ENCODE measurements at regions not wholly inside any gene's neighbourhood (a gene's known extent, or its start where the extent isn't known, plus 50 kb on each side); places are given as distances from the start of the nearest gene placed in this dataset.

- intact Hi-C loops (cut with micrococcal nuclease) = no loop called here
- ATAC-seq (no peak), DNase-seq (no peak)
Measured at GRCh38 chr3:117595615-117596014, 886.0 kb downstream of the TUSC7 start.

GRCh38 chr3:117596503-117596902, 886.9 kb downstream of the TUSC7 start:
- DNase-seq (no peak), ATAC-seq (no peak)
- intact Hi-C loops (cut with micrococcal nuclease) = no loop called here

DNA sequence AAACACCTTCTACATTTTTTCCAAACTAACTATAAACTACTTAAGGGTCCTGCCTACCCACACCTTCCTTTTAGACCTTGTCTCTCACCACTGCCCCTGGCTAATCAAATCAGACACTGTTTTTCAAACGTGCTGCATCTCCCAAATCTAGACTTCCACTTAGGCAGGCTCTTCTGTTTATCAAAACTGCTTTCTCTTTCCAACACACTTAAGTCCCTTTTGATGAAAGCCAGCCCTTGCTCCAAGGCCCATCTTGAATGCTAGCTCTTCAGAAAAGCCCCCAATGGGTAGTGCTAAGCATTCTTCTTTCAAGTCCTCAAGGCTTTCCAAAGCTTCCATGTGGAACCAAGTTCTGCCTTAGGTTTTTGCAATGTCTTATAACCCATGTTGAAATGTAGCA, 888.3 kb downstream of the TUSC7 start:
- ATAC-seq = no peak
- intact Hi-C loops (cut with micrococcal nuclease) = no loop called here

GRCh38 chr3:117600112-117600511, 890.5 kb downstream of the TUSC7 start:
- DNase-seq (no peak), ATAC-seq (no peak)
- intact Hi-C loops (cut with micrococcal nuclease) = no loop called here

More for the DNA sequence above, 888.3 kb downstream of the TUSC7 start:
- no peak for DNase-seq

- no peak for DNase-seq
- no peak for ATAC-seq
- intact Hi-C loops (cut with micrococcal nuclease) = no loop called here
Measured at GRCh38 chr3:117600666-117601065, 891.1 kb downstream of the TUSC7 start.

DNA sequence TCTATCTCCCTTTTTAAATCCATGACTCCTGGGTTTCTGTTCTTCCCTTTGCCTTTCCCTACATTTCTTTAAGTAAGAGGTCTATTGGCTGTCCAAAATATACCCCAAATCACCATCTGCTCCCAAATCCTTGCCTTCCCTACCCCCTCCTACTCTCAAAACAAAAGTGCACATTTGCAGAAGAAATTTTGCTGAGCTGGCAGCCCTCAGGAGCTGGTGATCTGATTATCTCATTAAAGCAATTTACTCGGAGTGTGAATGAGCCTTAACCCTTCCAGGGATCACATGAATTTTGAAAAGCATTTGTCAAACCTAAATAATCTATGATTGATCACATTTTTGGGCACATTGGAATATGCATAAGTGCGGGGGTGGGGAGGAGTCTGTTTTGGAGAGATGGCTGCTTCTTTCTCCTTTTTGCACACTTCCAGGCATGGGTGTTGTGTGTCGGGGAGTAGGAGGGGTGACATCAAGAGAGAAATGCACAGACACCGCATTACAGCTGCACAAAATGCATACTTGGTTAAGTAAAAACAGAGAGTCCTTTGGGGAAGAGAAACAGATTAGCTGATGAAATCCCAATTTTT, 892.6 kb downstream of the TUSC7 start:
- no peak for ATAC-seq

GRCh38 chr3:117603097-117603496, 893.5 kb downstream of the TUSC7 start:
- ATAC-seq (no peak), DNase-seq (no peak)
- intact Hi-C loops (cut with micrococcal nuclease) = no loop called here

More for the DNA sequence above, 892.6 kb downstream of the TUSC7 start:
- intact Hi-C loops (cut with micrococcal nuclease) = no loop called here
- DNase-seq = no peak

DNA sequence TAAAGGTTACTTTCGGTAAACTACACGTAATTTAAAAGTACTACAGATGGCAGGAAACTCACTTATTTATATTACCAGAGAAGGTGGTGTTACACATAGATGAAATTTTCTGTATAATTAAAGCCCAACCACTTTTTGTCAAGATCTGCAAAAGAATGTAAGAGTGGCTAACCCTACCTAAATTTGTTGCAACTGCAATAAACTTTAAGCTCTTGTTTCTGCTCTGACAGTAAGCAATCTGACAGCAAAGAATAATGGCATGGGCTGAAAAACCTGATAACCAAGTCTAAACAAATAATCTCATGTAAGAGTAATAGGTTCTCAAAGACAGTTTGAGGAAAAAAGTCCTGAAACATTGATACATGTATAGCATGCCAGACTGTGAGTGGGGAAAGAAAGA, 897.3 kb downstream of the TUSC7 start:
- ATAC-seq (no peak), DNase-seq (no peak)
- intact Hi-C loops (cut with micrococcal nuclease) = no loop called here

- intact Hi-C loops (cut with micrococcal nuclease) = no loop called here
- ATAC-seq = no peak
- no peak for DNase-seq
Measured at GRCh38 chr3:117609330-117609729, 899.8 kb downstream of the TUSC7 start.

GRCh38 chr3:117610156-117610555, 900.6 kb downstream of the TUSC7 start:
- no peak for ATAC-seq
- no peak for DNase-seq
- intact Hi-C loops (cut with micrococcal nuclease) = no loop called here

GRCh38 chr3:117611211-117611610, 901.6 kb downstream of the TUSC7 start:
- ATAC-seq = no peak
- intact Hi-C loops (cut with micrococcal nuclease) = no loop called here

GRCh38 chr3:117616227-117616626, 906.6 kb downstream of the TUSC7 start:
- ATAC-seq (no peak), DNase-seq (no peak)
- intact Hi-C loops (cut with micrococcal nuclease) = no loop called here

More at GRCh38 chr3:117611211-117611610, 901.6 kb downstream of the TUSC7 start:
- DNase-seq = no peak

DNA sequence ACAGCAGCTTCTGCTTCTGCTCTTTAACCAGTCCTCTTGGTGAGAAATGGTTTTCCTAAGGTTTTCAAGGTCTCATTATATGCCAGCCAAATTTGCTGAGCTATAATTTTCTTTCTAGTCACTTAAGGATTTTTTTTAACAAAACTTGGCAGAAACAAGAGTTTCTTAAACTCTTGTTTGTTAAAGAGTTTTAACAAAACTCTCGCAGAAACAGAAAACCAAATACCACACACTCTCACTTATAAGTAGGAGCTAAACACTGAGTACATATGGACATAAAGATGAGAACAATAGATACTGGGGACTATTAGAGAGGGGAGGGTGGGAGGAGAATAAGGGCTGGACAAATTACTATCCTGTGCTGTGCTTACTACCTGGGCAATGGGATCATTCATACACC, 908.3 kb downstream of the TUSC7 start:
- ATAC-seq = no peak
- intact Hi-C loops (cut with micrococcal nuclease) = no loop called here
- DNase-seq = no peak

- intact Hi-C loops (cut with micrococcal nuclease) = no loop called here
- DNase-seq = no peak
- no peak for ATAC-seq
Measured at GRCh38 chr3:117618462-117618861, 908.9 kb downstream of the TUSC7 start.

GRCh38 chr3:117619805-117620204, 910.2 kb downstream of the TUSC7 start:
- DNase-seq = no peak
- intact Hi-C loops (cut with micrococcal nuclease) = no loop called here
- no peak for ATAC-seq

DNA sequence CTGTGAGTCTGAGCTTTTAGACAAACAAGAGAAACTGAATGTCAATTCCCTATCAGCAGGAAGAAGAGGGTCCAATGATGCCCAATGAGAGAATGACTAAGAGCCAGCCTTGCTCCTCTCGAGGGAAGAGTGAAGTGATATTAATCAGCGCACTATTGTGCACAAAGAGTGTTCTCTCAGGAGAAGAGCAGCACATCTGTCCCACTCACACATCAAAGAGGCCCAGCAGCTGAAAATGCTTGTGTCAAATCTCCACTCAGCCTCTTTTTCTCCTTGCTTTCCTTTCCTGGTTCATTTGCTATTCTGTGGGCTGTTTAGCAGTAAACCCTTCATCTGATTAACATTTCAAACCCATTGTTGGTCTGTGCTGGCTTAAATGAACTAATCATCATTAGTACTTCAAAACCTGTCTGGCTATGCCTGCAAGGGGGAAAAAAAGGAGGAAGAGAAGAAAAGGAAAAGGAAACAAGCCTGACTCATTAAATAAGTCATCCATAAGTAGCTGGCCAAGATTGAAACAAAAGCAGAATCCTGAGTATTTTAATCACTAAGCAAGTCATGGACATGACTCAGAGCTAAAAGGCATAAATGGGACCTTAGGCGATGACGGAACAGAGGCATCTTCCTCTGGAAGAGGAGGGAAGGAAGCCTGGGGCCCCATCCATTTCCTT, 912.7 kb downstream of the TUSC7 start:
- DNase-seq (no peak), ATAC-seq (no peak)
- intact Hi-C loops (cut with micrococcal nuclease) = no loop called here

GRCh38 chr3:117624424-117624823, 914.8 kb downstream of the TUSC7 start:
- no peak for ATAC-seq
- DNase-seq = no peak
- intact Hi-C loops (cut with micrococcal nuclease) = no loop called here

DNA sequence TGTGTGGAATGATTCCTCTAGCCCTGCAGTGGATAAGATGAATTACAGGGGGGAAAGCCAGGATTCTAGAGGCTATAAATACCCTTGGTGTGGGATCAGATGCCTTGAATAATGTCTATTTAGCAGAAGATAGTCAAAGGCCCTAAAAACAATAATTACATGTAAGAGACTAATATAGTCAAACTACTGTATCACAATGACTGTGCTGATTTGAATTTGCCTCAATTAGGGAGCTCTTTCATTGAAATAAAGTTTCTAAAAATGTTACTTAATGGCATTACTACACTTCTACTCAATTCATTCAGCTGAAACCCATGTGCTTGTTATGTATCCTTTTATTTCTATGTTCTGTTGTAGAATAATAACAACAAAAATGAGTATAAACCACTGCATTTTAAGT, 915.6 kb downstream of the TUSC7 start:
- no peak for DNase-seq
- intact Hi-C loops (cut with micrococcal nuclease) = no loop called here
- no peak for ATAC-seq

DNA sequence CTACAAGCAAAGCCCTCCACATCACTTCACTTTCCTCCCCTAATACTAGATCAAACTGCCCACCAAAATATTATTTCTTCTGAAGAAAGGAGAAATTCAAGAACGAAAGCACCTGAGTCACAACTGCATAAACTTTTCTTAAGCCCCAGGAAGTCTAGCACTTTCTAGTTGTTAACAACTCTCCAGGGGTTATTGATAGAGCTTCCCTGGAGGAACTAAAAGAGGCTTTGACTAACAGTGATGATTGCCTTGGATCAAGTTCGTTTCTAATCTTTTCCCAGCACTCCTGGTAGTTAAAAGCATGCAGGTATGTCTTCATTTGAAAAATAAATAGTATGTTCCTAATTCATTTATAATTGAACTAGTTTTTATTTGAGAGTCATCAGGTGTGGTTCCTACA, 917.0 kb downstream of the TUSC7 start:
- DNase-seq (no peak), ATAC-seq (no peak)
- intact Hi-C loops (cut with micrococcal nuclease) = no loop called here

- ATAC-seq (peak; percentile 56), DNase-seq (no peak)
- intact Hi-C loops (cut with micrococcal nuclease) = no loop called here
Measured at GRCh38 chr3:117628823-117629291, 919.3 kb downstream of the TUSC7 start.

GRCh38 chr3:117629505-117629904, 919.9 kb downstream of the TUSC7 start:
- intact Hi-C loops (cut with micrococcal nuclease) = no loop called here
- ATAC-seq (no peak), DNase-seq (no peak)

Measured in left ventricle myocardium superior (tissue), 1 donor.